IMR-90 (cell line): ENCODE measurements at regions not wholly inside any gene's neighbourhood (a gene's known extent, or its start where the extent isn't known, plus 50 kb on each side); places are given as distances from the start of the nearest gene placed in this dataset.

Experiments used
- ATAC-seq: fragments of 200-7000 bp; cut with Tn5 transposase; 2 replicates; pipeline ENCODE4 v1.9.1; 2020; ENCODE audit warnings: low read depth, mild to moderate bottlenecking, moderate library complexity
- BruUV-seq: library from RNA; stranded (reverse); fragments of 400-500 nt; replicated peaks from 2 replicates; lab custom pipeline; 2021; lab: Mats Ljungman, UMichigan
- CTCF ChIA-PET: fragments of 300-600 bp; formaldehyde crosslinking; extraction: SDS; loops from one replicate; lab custom pipeline; 2021; ENCODE audit warnings: antibody characterized with exemption; lab: Yijun Ruan, JAX
- POLR2A ChIA-PET: fragments of 300-600 bp; sonication (Branson Sonifier 250); formaldehyde crosslinking; loops from one replicate; lab custom pipeline; 2022; ENCODE audit warnings: antibody characterized with exemption; ENCODE audit not compliant: unreplicated experiment; lab: Charles Lee
- DNase-seq: peaks from one replicate; pipeline ENCODE4 v3.0.0; 2013
- H2AFZ ChIP-seq: replicated peaks from 2 replicates; pipeline ENCODE3; 2013; ENCODE audit warnings: low read length, mild to moderate bottlenecking; ENCODE audit not compliant: poor library complexity
- H2AK5ac ChIP-seq: 2 replicates; pipeline ENCODE4 v1.6.1; 2013; ENCODE audit warnings: low read depth, low read length, inconsistent platforms
- H2AK9ac ChIP-seq: replicated peaks from 2 replicates; pipeline ENCODE3; 2013; ENCODE audit warnings: mild to moderate bottlenecking, low read depth, low read length, moderate library complexity; ENCODE audit not compliant: poor library complexity
- H2BK120ac ChIP-seq: 2 replicates; pipeline ENCODE4 v1.6.1; 2013; ENCODE audit warnings: low read depth, low read length, inconsistent platforms
- H2BK15ac ChIP-seq: 3 replicates; pipeline ENCODE4 v1.6.1; 2013; ENCODE audit warnings: low read depth, low read length, inconsistent platforms
- H2BK20ac ChIP-seq: 2 replicates; pipeline ENCODE4 v1.6.1; 2013; ENCODE audit warnings: low read depth, mild to moderate bottlenecking, inconsistent platforms, low read length, moderate library complexity
- H2BK5ac ChIP-seq: 2 replicates; pipeline ENCODE4 v1.6.1; 2013; ENCODE audit warnings: mild to moderate bottlenecking, low read depth, low read length, inconsistent platforms; ENCODE audit not compliant: poor library complexity, severe bottlenecking
- H3K14ac ChIP-seq: replicated peaks from 2 replicates; pipeline ENCODE4 v1.6.1; 2013; ENCODE audit warnings: low read depth, low read length, inconsistent platforms
- H3K18ac ChIP-seq: 2 replicates; pipeline ENCODE4 v1.6.1; 2013; ENCODE audit warnings: low read depth, low read length, control low read depth
- H3K23ac ChIP-seq: 2 replicates; pipeline ENCODE4 v1.6.1; 2013; ENCODE audit warnings: low read depth, low read length, inconsistent platforms
- H3K27ac ChIP-seq: 2 replicates; pipeline ENCODE4 v1.5.1; 2013; ENCODE audit warnings: mild to moderate bottlenecking, control low read depth, low read length; ENCODE audit not compliant: insufficient read depth
- H3K27me3 ChIP-seq: 2 replicates; pipeline ENCODE4 v1.6.1; 2013; ENCODE audit warnings: low read length; ENCODE audit not compliant: control insufficient read depth, insufficient read depth
- H3K36me3 ChIP-seq: 2 replicates; pipeline ENCODE4 v1.6.1; 2013; ENCODE audit warnings: low read length, mixed read lengths; ENCODE audit not compliant: control insufficient read depth, insufficient read depth
- H3K4ac ChIP-seq: 2 replicates; pipeline ENCODE4 v1.6.1; 2013; ENCODE audit warnings: low read depth, low read length, inconsistent platforms
- H3K4me1 ChIP-seq: 2 replicates; pipeline ENCODE4 v1.6.1; 2013; ENCODE audit warnings: low read length, mixed read lengths; ENCODE audit not compliant: control insufficient read depth, insufficient read depth
- H3K4me2 ChIP-seq: 2 replicates; pipeline ENCODE4 v1.6.1; 2013; ENCODE audit warnings: low read depth, mild to moderate bottlenecking, control low read depth, low read length, moderate library complexity
- H3K4me3 ChIP-seq: 2 replicates; pipeline ENCODE4 v1.5.1; 2013; ENCODE audit warnings: low read depth, mild to moderate bottlenecking, control low read depth, low read length, moderate library complexity; ENCODE audit not compliant: insufficient read depth
- H3K56ac ChIP-seq: 2 replicates; pipeline ENCODE4 v1.6.1; 2013; ENCODE audit warnings: low read length, inconsistent platforms; ENCODE audit not compliant: insufficient read depth; ENCODE audit errors: extremely low read depth
- H3K79me1 ChIP-seq, 2 experiments: 2 replicates each; pipeline ENCODE4 v1.6.1; 2013; ENCODE audit warnings: low read length in 2 of 2, inconsistent platforms in 1 of 2, low read depth in 1 of 2
- H3K9ac ChIP-seq: 2 replicates; pipeline ENCODE4 v1.6.1; 2013; ENCODE audit warnings: low read depth, low read length, control low read depth
- H3K9me1 ChIP-seq: 2 replicates; pipeline ENCODE4 v1.6.1; 2013; ENCODE audit warnings: low read length, inconsistent platforms; ENCODE audit not compliant: insufficient read depth
- H3K9me3 ChIP-seq: 2 replicates; pipeline ENCODE4 v1.6.1; 2013; ENCODE audit warnings: low read length; ENCODE audit not compliant: control insufficient read depth, insufficient read depth
- H4K20me1 ChIP-seq: 2 replicates; pipeline ENCODE4 v1.6.1; 2013; ENCODE audit warnings: low read length, inconsistent platforms; ENCODE audit not compliant: insufficient read depth
- H4K5ac ChIP-seq: 2 replicates; pipeline ENCODE4 v1.6.1; 2013; ENCODE audit warnings: mild to moderate bottlenecking, low read depth, low read length, control low read depth
- H4K8ac ChIP-seq, 2 experiments: 2 replicates each; pipeline ENCODE4 v1.6.1; 2013; ENCODE audit warnings: low read depth in 2 of 2, low read length in 2 of 2, control low read depth in 1 of 2, inconsistent platforms in 1 of 2
- H4K91ac ChIP-seq: 2 replicates; pipeline ENCODE4 v1.6.1; 2013; ENCODE audit warnings: low read depth, low read length, inconsistent platforms; ENCODE audit not compliant: insufficient read depth
- BHLHE40 ChIP-seq: fragments of 150-350 bp; IDR thresholded peaks from 2 replicates; pipeline ENCODE4 v1.6.1; 2016; ENCODE audit warnings: mild to moderate bottlenecking, low read depth, low read length
- CEBPB ChIP-seq: IDR thresholded peaks from 2 replicates; pipeline ENCODE4 v1.6.1; 2012; ENCODE audit warnings: low read depth, low read length, improper control_type of control experiment
- CHD1 ChIP-seq: IDR thresholded peaks from 2 replicates; pipeline ENCODE4 v1.6.1; 2012; ENCODE audit warnings: low read depth, low read length, improper control_type of control experiment
- CTCF ChIP-seq: conservative IDR thresholded peaks from 2 replicates; pipeline ENCODE4 v1.5.1; 2012; ENCODE audit warnings: mild to moderate bottlenecking, low read depth, low read length, improper control_type of control experiment
- ELK1 ChIP-seq: fragments of 150-350 bp; IDR thresholded peaks from 2 replicates; pipeline ENCODE4 v1.6.1; 2016; ENCODE audit warnings: low read depth, mild to moderate bottlenecking, low read length, moderate library complexity, borderline replicate concordance
- MAFK ChIP-seq: IDR thresholded peaks from 2 replicates; pipeline ENCODE4 v1.6.1; 2012; ENCODE audit warnings: low read depth, low read length, improper control_type of control experiment
- MXI1 ChIP-seq: IDR thresholded peaks from 2 replicates; pipeline ENCODE4 v1.6.1; 2012; ENCODE audit warnings: low read depth, mild to moderate bottlenecking, low read length, moderate library complexity, borderline replicate concordance
- RFX5 ChIP-seq: IDR thresholded peaks from 2 replicates; pipeline ENCODE4 v1.8.0; 2012; ENCODE audit warnings: low read depth, mild to moderate bottlenecking, low read length, moderate library complexity
- SMC3 ChIP-seq: fragments of 150-350 bp; IDR thresholded peaks from 2 replicates; pipeline ENCODE4 v1.6.1; 2016; ENCODE audit warnings: low read depth, mild to moderate bottlenecking, antibody characterized with exemption, low read length, moderate library complexity
- USF2 ChIP-seq: fragments of 150-350 bp; IDR thresholded peaks from 2 replicates; pipeline ENCODE4 v1.6.1; 2017; ENCODE audit warnings: mild to moderate bottlenecking, antibody characterized with exemption, low read length, low read depth
- WGBS, 2 experiments: methylation state at CpG; one replicate each; pipeline versions ENCODE4 v1.1.5 to v1.1.7; 2013; ENCODE audit warnings: missing lambda C conversion rate in 2 of 2; ENCODE audit not compliant: insufficient read length in 1 of 2; ENCODE audit errors: extremely low coverage in 2 of 2; 5-methylcytosine and 5-hydroxymethylcytosine counted together
- dilution Hi-C: fragments of 300-500 bp; cut with HindIII; formaldehyde crosslinking; loops from one replicate; pipeline ENCODE4 v1.14.3; 2018; ENCODE audit warnings: low sequenced_read_pairs; ENCODE audit not compliant: unreplicated experiment
- in situ Hi-C: fragments of 300-500 bp; cut with MboI; formaldehyde crosslinking; loops from 3 replicates; pipeline ENCODE4 v1.14.3; 2019; ENCODE audit warnings: low sequenced_read_pairs, inconsistent platforms, mixed read lengths
- intact Hi-C: fragments of 100-400 bp; cut with micrococcal nuclease; formaldehyde crosslinking; loops from 2 replicates; pipeline ENCODE4 v1.10.0; 2022

GRCh38 chr1:55775007-55775406, 559.8 kb upstream of the USP24 start:
- Histone ChIP-seq H4K91ac (no peak overlapping the region), H3K9me1 (no peaks in the 10 kb centered on the region), H4K8ac (no peak overlapping the region), H2BK120ac (no peak overlapping the region), H2BK15ac (no peak overlapping the region), H3K79me1 (no peaks in the 10 kb centered on the region), H3K4me3 (no peak overlapping the region), H2AK5ac (no peak overlapping the region), H3K4ac (no peak overlapping the region), H3K14ac (no peak overlapping the region), H3K9ac (no peak overlapping the region), H3K4me2 (no peak overlapping the region), H3K27ac (no peak overlapping the region), H4K5ac (no peak overlapping the region; the same call in 1 of the 2 replicates), H2BK5ac (no peak overlapping the region), H3K23ac (no peak overlapping the region), H3K18ac (peak overlapping the region; percentile 29; the same call in 1 of the 2 replicates), H3K9me3 (peaks cover 2% of the 10 kb centered on the region; the same call in 1 of the 2 replicates), H3K56ac (no peak overlapping the region), H3K4me1 (no peaks in the 10 kb centered on the region; the same call in 1 of the 2 replicates), H2AFZ (no peak overlapping the region), H4K20me1 (no peaks in the 10 kb centered on the region), H3K36me3 (no peaks in the 10 kb centered on the region), H3K27me3 (no peaks in the 10 kb centered on the region), H2BK20ac (no peak overlapping the region), H2AK9ac (no peak overlapping the region)
- TF ChIP-seq CTCF: no peak
- TF ChIP-seq CHD1: no peak
- no peak for TF ChIP-seq MAFK
- TF ChIP-seq ELK1: no peak
- no peak for TF ChIP-seq BHLHE40
- no peak for TF ChIP-seq USF2
- no peak for TF ChIP-seq RFX5
- TF ChIP-seq MXI1: no peak
- no peak for TF ChIP-seq SMC3
- no peak for TF ChIP-seq CEBPB
- in situ Hi-C loops: no loop called here
- intact Hi-C loops: no loop called here
- CTCF ChIA-PET: interaction anchor here (0.5 kb wide), 1 partner anchor 400 kb away, joined by 3 read pairs; no protein-coding TSS in a partner anchor
- POLR2A ChIA-PET: no interaction called here
- DNase-seq (no peak), ATAC-seq (no peak)
- WGBS, 2 experiments: no CpG with 5 or more reads among the region's 3 CpGs
- dilution Hi-C loops: no loop called here
- BruUV-seq: no TSS peak
